ENCODE measurements at regions not wholly inside any gene's neighbourhood (a gene's known extent, or its start where the extent isn't known, plus 50 kb on each side); places are given as distances from the start of the nearest gene placed in this dataset.

- no peak for TF ChIP-seq CTCF (IDR thresholded peaks at IDR 0.05; ENCODE audit: low read depth, low read length, missing control alignments)
- DNase-seq (ENCODE audit: extremely low read depth, low read depth), result no peak
- no peak overlapping the region for H3K4me3 ChIP-seq (replicated peaks; ENCODE audit: low read depth, low read length)
Measured at GRCh38 chr4:181672751-181673150, 570.5 kb upstream of the TENM3 start.

- TF ChIP-seq CTCF (IDR thresholded peaks at IDR 0.05; ENCODE audit: low read depth, low read length, missing control alignments), result no peak
- no peak overlapping the region for H3K4me3 ChIP-seq (replicated peaks; ENCODE audit: low read depth, low read length)
- no peak for DNase-seq (ENCODE audit: extremely low read depth, low read depth)
Measured at GRCh38 chr4:181674315-181674875, 568.8 kb upstream of the TENM3 start.

GRCh38 chr4:181676546-181676945 is 566.7 kb upstream of the TENM3 start:
- no peak for DNase-seq (ENCODE audit: extremely low read depth, low read depth)
- no peak overlapping the region for H3K4me3 ChIP-seq (replicated peaks; ENCODE audit: low read depth, low read length)
- TF ChIP-seq CTCF (IDR thresholded peaks at IDR 0.05; ENCODE audit: low read depth, low read length, missing control alignments), result no peak

GRCh38 chr4:181677201-181677600 is 566.0 kb upstream of the TENM3 start:
- DNase-seq (ENCODE audit: extremely low read depth, low read depth), result no peak
- H3K4me3 ChIP-seq (replicated peaks; ENCODE audit: low read depth, low read length), result no peak overlapping the region
- TF ChIP-seq CTCF (IDR thresholded peaks at IDR 0.05; ENCODE audit: low read depth, low read length, missing control alignments), result no peak

GRCh38 chr4:181677621-181678020 is 565.6 kb upstream of the TENM3 start:
- no peak for TF ChIP-seq CTCF (IDR thresholded peaks at IDR 0.05; ENCODE audit: low read depth, low read length, missing control alignments)
- DNase-seq (ENCODE audit: extremely low read depth, low read depth), result no peak

GRCh38 chr4:181679754-181680153 is 563.4 kb upstream of the TENM3 start:
- DNase-seq (ENCODE audit: extremely low read depth, low read depth), result no peak
- no peak overlapping the region for H3K4me3 ChIP-seq (replicated peaks; ENCODE audit: low read depth, low read length)
- TF ChIP-seq CTCF (IDR thresholded peaks at IDR 0.05; ENCODE audit: low read depth, low read length, missing control alignments), result no peak

More at GRCh38 chr4:181677621-181678020, 565.6 kb upstream of the TENM3 start:
- no peak overlapping the region for H3K4me3 ChIP-seq (replicated peaks; ENCODE audit: low read depth, low read length)

Measured in HFF-Myc (cell line).